Medulla oblongata (tissue), 1 donor: ENCODE measurements at regions not wholly inside any gene's neighbourhood (a gene's known extent, or its start where the extent isn't known, plus 50 kb on each side); places are given as distances from the start of the nearest gene placed in this dataset.
"Not testable (repeated sequence)": the region's sequence is repeated elsewhere in the genome, so short reads cannot be mapped to it uniquely, and the experiment has no call there.

Source experiments
- DNase-seq: peaks from one replicate; pipeline ENCODE4 v3.0.0-alpha.2; 2015; ENCODE audit errors: extremely low spot score

- DNase-seq, result no peak
These were observed 311.8 kb downstream of the TSHZ3 start for GRCh38 chr19:31037286-31037980.

- DNase-seq, result not testable (repeated sequence)
These were observed 317.8 kb downstream of the TSHZ3 start for GRCh38 chr19:31031455-31031854.

GRCh38 chr19:31023038-31023437 lies 326.2 kb downstream of the TSHZ3 start:
- no peak for DNase-seq

- no peak for DNase-seq
These were observed 330.3 kb downstream of the TSHZ3 start for GRCh38 chr19:31018936-31019335.

- DNase-seq, result peak; percentile 12
These were observed 333.5 kb downstream of the TSHZ3 start for GRCh38 chr19:31015778-31016177.

- no peak for DNase-seq
These were observed 334.6 kb downstream of the TSHZ3 start for GRCh38 chr19:31014668-31015067.

GRCh38 chr19:31013384-31014020 lies 335.7 kb downstream of the TSHZ3 start:
- no peak for DNase-seq

- no peak for DNase-seq
These were observed 346.6 kb downstream of the TSHZ3 start for GRCh38 chr19:31002518-31003244.

- no peak for DNase-seq
These were observed 347.2 kb downstream of the TSHZ3 start for GRCh38 chr19:31001991-31002390.

GRCh38 chr19:31000913-31001312 lies 348.3 kb downstream of the TSHZ3 start:
- no peak for DNase-seq

GRCh38 chr19:30999726-31000125 lies 349.5 kb downstream of the TSHZ3 start:
- DNase-seq, result no peak

GRCh38 chr19:30997222-30997621 lies 352.0 kb downstream of the TSHZ3 start:
- no peak for DNase-seq

GRCh38 chr19:30978639-30979038 lies 370.6 kb downstream of the TSHZ3 start:
- no peak for DNase-seq

- DNase-seq, result no peak
These were observed 379.6 kb downstream of the TSHZ3 start for GRCh38 chr19:30969591-30969990.

- no peak for DNase-seq
These were observed 380.3 kb downstream of the TSHZ3 start for GRCh38 chr19:30968841-30969399.

- no peak for DNase-seq
These were observed 381.0 kb downstream of the TSHZ3 start for GRCh38 chr19:30968210-30968609.

- DNase-seq, result no peak
These were observed 382.8 kb downstream of the TSHZ3 start for GRCh38 chr19:30966486-30966885.

GRCh38 chr19:30959011-30959410 lies 390.2 kb downstream of the TSHZ3 start:
- no peak for DNase-seq

- no peak for DNase-seq
These were observed 393.8 kb downstream of the TSHZ3 start for GRCh38 chr19:30955112-30956104.

GRCh38 chr19:30944276-30944932 lies 404.8 kb downstream of the TSHZ3 start:
- not testable (repeated sequence) for DNase-seq
